H9 (cell line): ENCODE measurements at regions not wholly inside any gene's neighbourhood (a gene's known extent, or its start where the extent isn't known, plus 50 kb on each side); places are given as distances from the start of the nearest gene placed in this dataset.

Experiments
- DNase-seq: peaks from one replicate; pipeline ENCODE4 v3.0.0-alpha.2; 2017
- H2AFZ ChIP-seq: one replicate; pipeline ENCODE4 v1.6.1; 2013; ENCODE audit warnings: mild to moderate bottlenecking, low read length, control low read depth, moderate library complexity
- H2AK5ac ChIP-seq: 2 replicates; pipeline ENCODE4 v1.6.1; 2013; ENCODE audit warnings: low read length, control low read depth, mixed read lengths; ENCODE audit not compliant: insufficient read length
- H2BK120ac ChIP-seq: one replicate; pipeline ENCODE4 v1.6.1; 2013; ENCODE audit warnings: low read depth, mild to moderate bottlenecking, low read length, control low read depth, inconsistent platforms; ENCODE audit not compliant: poor library complexity, severe bottlenecking
- H2BK12ac ChIP-seq: 2 replicates; pipeline ENCODE4 v1.6.1; 2013; ENCODE audit warnings: low read length, control low read depth, mixed read lengths, low read depth; ENCODE audit not compliant: insufficient read length
- H2BK15ac ChIP-seq: 2 replicates; pipeline ENCODE4 v1.6.1; 2013; ENCODE audit warnings: low read depth, low read length, control low read depth
- H2BK20ac ChIP-seq: one replicate; pipeline ENCODE4 v1.6.1; 2013; ENCODE audit warnings: low read depth, mild to moderate bottlenecking, low read length, control low read depth, inconsistent platforms; ENCODE audit not compliant: poor library complexity, severe bottlenecking
- H2BK5ac ChIP-seq: 2 replicates; pipeline ENCODE4 v1.6.1; 2013; ENCODE audit warnings: low read length, control low read depth, mixed read lengths; ENCODE audit not compliant: insufficient read length
- H3K14ac ChIP-seq: 2 replicates; pipeline ENCODE4 v1.6.1; 2013; ENCODE audit warnings: low read length, control low read depth; ENCODE audit not compliant: insufficient read depth
- H3K18ac ChIP-seq: 2 replicates; pipeline ENCODE4 v1.6.1; 2013; ENCODE audit warnings: low read depth, mild to moderate bottlenecking, mixed read lengths, low read length, control low read depth; ENCODE audit not compliant: insufficient read length
- H3K23ac ChIP-seq: 2 replicates; pipeline ENCODE4 v1.6.1; 2013; ENCODE audit warnings: low read length, control low read depth, mixed read lengths, low read depth; ENCODE audit not compliant: insufficient read length
- H3K23me2 ChIP-seq: 2 replicates; pipeline ENCODE4 v1.6.1; 2013; ENCODE audit warnings: low read depth, mild to moderate bottlenecking, mixed read lengths, low read length, control low read depth; ENCODE audit not compliant: insufficient read length, poor library complexity, severe bottlenecking
- H3K27ac ChIP-seq: 2 replicates; pipeline ENCODE4 v1.5.1; 2013; ENCODE audit warnings: low read length, control low read depth, mixed read lengths, low read depth; ENCODE audit not compliant: insufficient read length
- H3K27me3 ChIP-seq: 2 replicates; pipeline ENCODE4 v1.6.1; 2013; ENCODE audit warnings: low read length, control low read depth, inconsistent platforms; ENCODE audit not compliant: insufficient read depth
- H3K4ac ChIP-seq: 2 replicates; pipeline ENCODE4 v1.6.1; 2013; ENCODE audit warnings: low read depth, mild to moderate bottlenecking, control low read depth, inconsistent platforms, low read length, moderate library complexity
- H3K4me1 ChIP-seq: 2 replicates; pipeline ENCODE4 v1.6.1; 2013; ENCODE audit warnings: low read length, control low read depth, inconsistent platforms; ENCODE audit not compliant: insufficient read depth
- H3K4me2 ChIP-seq: 2 replicates; pipeline ENCODE4 v1.6.1; 2013; ENCODE audit warnings: low read length, control low read depth, mixed read lengths; ENCODE audit not compliant: insufficient read length, insufficient read depth
- H3K56ac ChIP-seq: 2 replicates; pipeline ENCODE4 v1.6.1; 2013; ENCODE audit warnings: low read depth, mild to moderate bottlenecking, mixed read lengths, low read length, control low read depth; ENCODE audit not compliant: insufficient read length
- H3K79me1 ChIP-seq: 2 replicates; pipeline ENCODE4 v1.6.1; 2013; ENCODE audit warnings: low read depth, mild to moderate bottlenecking, moderate library complexity, low read length, control low read depth, inconsistent platforms; ENCODE audit not compliant: insufficient read depth, poor library complexity, severe bottlenecking
- H3K79me2 ChIP-seq: 2 replicates; pipeline ENCODE4 v1.6.1; 2013; ENCODE audit warnings: low read length, control low read depth, inconsistent platforms; ENCODE audit not compliant: insufficient read depth
- H3K9ac ChIP-seq: 2 replicates; pipeline ENCODE4 v1.6.1; 2013; ENCODE audit warnings: low read length, control low read depth, mixed read lengths; ENCODE audit not compliant: insufficient read length; ENCODE audit errors: extremely low read depth
- H3K9me3 ChIP-seq: one replicate; pipeline ENCODE4 v1.6.1; 2013; ENCODE audit warnings: low read depth, low read length, inconsistent platforms; ENCODE audit not compliant: control insufficient read depth
- H3T11ph ChIP-seq: one replicate; pipeline ENCODE4 v1.6.1; 2013; ENCODE audit warnings: mild to moderate bottlenecking, low read length, control low read depth, inconsistent platforms
- H4K20me1 ChIP-seq: one replicate; pipeline ENCODE4 v1.6.1; 2013; ENCODE audit not compliant: control insufficient read depth, insufficient read length, insufficient read depth
- H4K5ac ChIP-seq: 2 replicates; pipeline ENCODE4 v1.6.1; 2013; ENCODE audit warnings: low read depth, mild to moderate bottlenecking, mixed read lengths, low read length, control low read depth; ENCODE audit not compliant: insufficient read length
- H4K8ac ChIP-seq: replicated peaks from 2 replicates; pipeline ENCODE4 v1.6.1; 2013; ENCODE audit warnings: low read length, control low read depth, mixed read lengths, low read depth; ENCODE audit not compliant: insufficient read length
- H4K91ac ChIP-seq: 2 replicates; pipeline ENCODE4 v1.6.1; 2013; ENCODE audit warnings: low read depth, mild to moderate bottlenecking, moderate library complexity, mixed read lengths, low read length, control low read depth; ENCODE audit not compliant: insufficient read length
- H3K27ac Mint-ChIP-seq, 3 experiments: 2 replicates in 2 of 3; 3 replicates in 1 of 3; pipeline ENCODE4 v1.8.0; 2020 to 2021; ENCODE audit warnings: mixed read lengths in 3 of 3, mild to moderate bottlenecking in 1 of 3, moderate library complexity in 1 of 3
- H3K27me3 Mint-ChIP-seq: 2 replicates; pipeline ENCODE4 v1.8.0; 2021; ENCODE audit warnings: low read depth, mild to moderate bottlenecking, moderate library complexity, mixed read lengths
- H3K36me3 Mint-ChIP-seq, 3 experiments: 2 replicates in 2 of 3; 3 replicates in 1 of 3; pipeline ENCODE4 v1.8.0; 2020 to 2021; ENCODE audit warnings: low read depth in 3 of 3, mixed read lengths in 3 of 3; ENCODE audit not compliant: insufficient read depth in 1 of 3
- H3K4me1 Mint-ChIP-seq, 2 experiments: 2 replicates each; pipeline ENCODE4 v1.8.0; 2020; ENCODE audit warnings: mixed read lengths in 2 of 2
- H3K4me3 Mint-ChIP-seq, 2 experiments: 2 replicates in 1 of 2; 3 replicates in 1 of 2; pipeline ENCODE4 v1.8.0; 2020 to 2021; ENCODE audit warnings: mild to moderate bottlenecking in 2 of 2, mixed read lengths in 2 of 2, moderate library complexity in 1 of 2
- H3K9me3 Mint-ChIP-seq, 2 experiments: 2 replicates in 1 of 2; 3 replicates in 1 of 2; pipeline ENCODE4 v1.8.0; 2020; ENCODE audit warnings: mild to moderate bottlenecking in 2 of 2, mixed read lengths in 2 of 2, moderate library complexity in 1 of 2
- CTCF ChIP-seq: fragments of 200-600 bp; sonication (generic); conservative IDR thresholded peaks from 3 replicates; pipeline ENCODE4 v1.8.0; 2021; ENCODE audit warnings: antibody characterized with exemption, mild to moderate bottlenecking

GRCh38 chr7:115297656-115298055, 375.8 kb downstream of the MDFIC start:
- no peak overlapping the region for H2AK5ac ChIP-seq
- no peak overlapping the region for H2BK5ac ChIP-seq
- no peak overlapping the region for H3K18ac ChIP-seq
- no peak overlapping the region for H3K27ac Mint-ChIP-seq
- TF ChIP-seq CTCF = no peak
- no peak overlapping the region for H3K56ac ChIP-seq
- no peak overlapping the region for H4K91ac ChIP-seq
- H3K79me1 ChIP-seq = no peaks in the 10 kb centered on the region
- no peak overlapping the region for H2BK12ac ChIP-seq
- H2BK20ac ChIP-seq = no peak overlapping the region
- H3K23me2 ChIP-seq = no peaks in the 10 kb centered on the region
- H3K9me3 Mint-ChIP-seq = no peaks in the 10 kb centered on the region; a peak in 2 of 5 replicates
- H4K20me1 ChIP-seq = no peaks in the 10 kb centered on the region
- peaks cover 10 to 13% of the 10 kb centered on the region in 2 experiments for H3K4me1 Mint-ChIP-seq
- H3K14ac ChIP-seq = no peak overlapping the region
- DNase-seq = no peak
- H3T11ph ChIP-seq = no peak overlapping the region
- H3K4me2 ChIP-seq = no peak overlapping the region
- peaks cover 3% of the 10 kb centered on the region; the same call in 1 of the 2 replicates for H3K27me3 ChIP-seq
- no peak overlapping the region; a peak in 1 of 5 replicates for H3K4me3 Mint-ChIP-seq
- H3K27ac ChIP-seq = no peak overlapping the region
- no peak overlapping the region for H2BK15ac ChIP-seq
- H3K9ac ChIP-seq = no peak overlapping the region
- H3K36me3 Mint-ChIP-seq = no peaks in the 10 kb centered on the region; a peak in 1 of 7 replicates
- no peak overlapping the region for H4K8ac ChIP-seq
- H3K9me3 ChIP-seq = no peaks in the 10 kb centered on the region
- H3K23ac ChIP-seq = no peak overlapping the region
- H2AFZ ChIP-seq = no peak overlapping the region
- H4K5ac ChIP-seq = no peak overlapping the region
- H3K79me2 ChIP-seq = no peaks in the 10 kb centered on the region
- H3K4ac ChIP-seq = no peak overlapping the region
- peaks cover 85% of the 10 kb centered on the region for H3K27me3 Mint-ChIP-seq
- no peaks in the 10 kb centered on the region for H3K4me1 ChIP-seq
- H2BK120ac ChIP-seq = no peak overlapping the region
